Globus pallidus (tissue), 1 donor: ENCODE measurements at regions not wholly inside any gene's neighbourhood (a gene's known extent, or its start where the extent isn't known, plus 50 kb on each side); places are given as distances from the start of the nearest gene placed in this dataset.

Experiments used
- DNase-seq: peaks from one replicate; pipeline ENCODE4 v3.0.0-alpha.2; 2015; ENCODE audit warnings: low spot score

GRCh38 chr11:23953951-23954710, 542.7 kb upstream of the LUZP2 start:
- no peak for DNase-seq

- DNase-seq: no peak
Observed at GRCh38 chr11:23954730-23955129, 542.1 kb upstream of the LUZP2 start.

GRCh38 chr11:23956586-23956985, 540.3 kb upstream of the LUZP2 start:
- DNase-seq: no peak

- DNase-seq: no peak
Observed at GRCh38 chr11:23957314-23957713, 539.5 kb upstream of the LUZP2 start.

- no peak for DNase-seq
Observed at GRCh38 chr11:23959462-23959861, 537.4 kb upstream of the LUZP2 start.

GRCh38 chr11:23961503-23962338, 535.1 kb upstream of the LUZP2 start:
- DNase-seq: no peak

GRCh38 chr11:23973244-23973643, 523.6 kb upstream of the LUZP2 start:
- no peak for DNase-seq

- no peak for DNase-seq
Observed at GRCh38 chr11:23974051-23974450, 522.8 kb upstream of the LUZP2 start.

- DNase-seq: no peak
Observed at GRCh38 chr11:23974601-23975000, 522.3 kb upstream of the LUZP2 start.

GRCh38 chr11:23976426-23976825, 520.4 kb upstream of the LUZP2 start:
- DNase-seq: no peak

- DNase-seq: no peak
Observed at GRCh38 chr11:23976841-23977271, 520.0 kb upstream of the LUZP2 start.

GRCh38 chr11:23988381-23989006, 508.4 kb upstream of the LUZP2 start:
- DNase-seq: no peak

GRCh38 chr11:23990346-23991164, 506.3 kb upstream of the LUZP2 start:
- no peak for DNase-seq

GRCh38 chr11:23991165-23991539, 505.7 kb upstream of the LUZP2 start:
- DNase-seq: no peak

GRCh38 chr11:23995891-23996290, 501.0 kb upstream of the LUZP2 start:
- DNase-seq: no peak

- no peak for DNase-seq
Observed at GRCh38 chr11:23997356-23997755, 499.5 kb upstream of the LUZP2 start.

GRCh38 chr11:24005202-24005876, 491.5 kb upstream of the LUZP2 start:
- no peak for DNase-seq

GRCh38 chr11:24043842-24044241, 453.0 kb upstream of the LUZP2 start:
- DNase-seq: no peak

GRCh38 chr11:24046731-24047130, 450.1 kb upstream of the LUZP2 start:
- DNase-seq: no peak

GRCh38 chr11:24056051-24056450, 440.8 kb upstream of the LUZP2 start:
- DNase-seq: no peak

- DNase-seq: no peak
Observed at GRCh38 chr11:24060125-24060524, 436.7 kb upstream of the LUZP2 start.
